ENCODE measurements at regions not wholly inside any gene's neighbourhood (a gene's known extent, or its start where the extent isn't known, plus 50 kb on each side); places are given as distances from the start of the nearest gene placed in this dataset.
A peak's percentile ranks its signal among the peaks of the same experiment; 100 is the strongest.
"Not testable (repeated sequence)": the region's sequence is repeated elsewhere in the genome, so short reads cannot be mapped to it uniquely, and the experiment has no call there.

- no peak for ATAC-seq
- no peaks in the 10 kb centered on the region for H3K36me3 ChIP-seq
- H3K9me3 ChIP-seq, result no peaks in the 10 kb centered on the region
- intact Hi-C loops (cut with DNase I), result no loop called here
- no peak overlapping the region for H3K27ac ChIP-seq
- H3K4me1 ChIP-seq, result no peaks in the 10 kb centered on the region
- DNase-seq, result no peak
- WGBS (ENCODE audit: insufficient coverage, low coverage, low lambda C conversion rate, missing lambda C conversion rate), result 81% methylated on average over 2 of the region's 2 CpGs
- H3K27me3 ChIP-seq, result no peaks in the 10 kb centered on the region
- no peak overlapping the region for H3K4me3 ChIP-seq
- no peak for TF ChIP-seq POLR2A (IDR thresholded peaks at IDR 0.05)
- TF ChIP-seq, protein P1, sequence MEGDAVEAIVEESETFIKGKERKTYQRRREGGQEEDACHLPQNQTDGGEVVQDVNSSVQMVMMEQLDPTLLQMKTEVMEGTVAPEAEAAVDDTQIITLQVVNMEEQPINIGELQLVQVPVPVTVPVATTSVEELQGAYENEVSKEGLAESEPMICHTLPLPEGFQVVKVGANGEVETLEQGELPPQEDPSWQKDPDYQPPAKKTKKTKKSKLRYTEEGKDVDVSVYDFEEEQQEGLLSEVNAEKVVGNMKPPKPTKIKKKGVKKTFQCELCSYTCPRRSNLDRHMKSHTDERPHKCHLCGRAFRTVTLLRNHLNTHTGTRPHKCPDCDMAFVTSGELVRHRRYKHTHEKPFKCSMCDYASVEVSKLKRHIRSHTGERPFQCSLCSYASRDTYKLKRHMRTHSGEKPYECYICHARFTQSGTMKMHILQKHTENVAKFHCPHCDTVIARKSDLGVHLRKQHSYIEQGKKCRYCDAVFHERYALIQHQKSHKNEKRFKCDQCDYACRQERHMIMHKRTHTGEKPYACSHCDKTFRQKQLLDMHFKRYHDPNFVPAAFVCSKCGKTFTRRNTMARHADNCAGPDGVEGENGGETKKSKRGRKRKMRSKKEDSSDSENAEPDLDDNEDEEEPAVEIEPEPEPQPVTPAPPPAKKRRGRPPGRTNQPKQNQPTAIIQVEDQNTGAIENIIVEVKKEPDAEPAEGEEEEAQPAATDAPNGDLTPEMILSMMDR (IDR thresholded peaks at IDR 0.05), result no peak
Measured at GRCh38 chr2:62603154-62603712, 97.2 kb upstream of the TMEM17 start.

- H3K9me3 ChIP-seq; H3K36me3 ChIP-seq; intact Hi-C loops (cut with DNase I); DNase-seq; H3K27me3 ChIP-seq; H3K4me3 ChIP-seq; ATAC-seq; H3K27ac ChIP-seq: not testable (repeated sequence)
- H3K4me1 ChIP-seq, result peaks cover 0 to 12% (median 3%) of the 10 kb centered on the region in 4 donors
- WGBS (ENCODE audit: insufficient coverage, low coverage, low lambda C conversion rate, missing lambda C conversion rate), result 74% methylated on average over 4 of the region's 6 CpGs
Measured at GRCh38 chr2:62599674-62600410, 93.8 kb upstream of the TMEM17 start.

GRCh38 chr2:62597323-62597722 lies 91.3 kb upstream of the TMEM17 start:
- 55% methylated on average over 3 of the region's 3 CpGs for WGBS (ENCODE audit: insufficient coverage, low coverage, low lambda C conversion rate, missing lambda C conversion rate)
- ATAC-seq, result peak in 1 of 4 donors; percentile 19

DNA sequence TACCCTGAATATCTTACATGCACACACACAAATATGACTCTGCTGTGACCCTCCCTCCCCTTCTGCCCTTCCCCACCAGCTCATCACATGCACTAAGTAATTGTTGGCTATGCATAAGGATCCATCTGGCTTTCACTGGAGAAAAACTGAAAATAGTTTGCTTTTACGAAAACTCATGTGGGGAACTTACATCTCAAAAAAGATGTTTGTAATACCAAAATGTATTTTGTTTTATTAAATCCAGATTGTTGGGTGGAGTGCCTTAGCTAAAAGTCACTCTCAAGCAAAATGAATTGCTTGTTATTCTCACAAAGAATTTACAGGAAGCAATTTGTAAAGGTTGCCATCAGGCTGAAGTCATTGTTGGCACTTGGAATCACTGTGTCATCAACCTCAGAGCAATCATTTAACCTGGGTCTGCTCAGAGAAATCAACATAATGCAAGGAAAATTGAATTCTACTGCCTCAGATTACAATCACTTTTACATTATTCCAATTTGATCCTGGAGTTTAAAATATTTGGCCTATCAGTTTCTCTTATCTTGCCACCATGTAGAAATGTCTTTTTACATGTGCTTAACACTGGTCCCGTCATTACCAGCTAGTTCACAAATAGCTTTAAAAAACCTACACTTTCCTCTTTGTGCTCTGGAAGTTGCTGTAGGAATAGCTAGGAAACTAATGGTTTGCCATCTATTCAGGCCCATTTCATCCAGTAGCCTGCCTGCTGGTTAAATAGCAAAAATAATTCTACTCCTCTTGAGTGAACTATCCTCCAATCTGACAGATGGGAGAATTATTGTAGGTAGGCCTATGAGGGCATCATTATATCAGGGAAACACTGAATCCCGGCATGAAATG lies 90.3 kb upstream of the TMEM17 start:
- Histone ChIP-seq H3K9me3 (no peaks in the 10 kb centered on the region), H3K27ac (peak overlapping the region; percentile 29 to 53 (median 51)), H3K4me3 (no peak overlapping the region), H3K4me1 (peaks cover 0 to 16% (median 6%) of the 10 kb centered on the region in 4 donors), H3K36me3 (no peaks in the 10 kb centered on the region), H3K27me3 (no peaks in the 10 kb centered on the region)
- ATAC-seq (peak; percentile 61 to 88 (median 78)), DNase-seq (no peak)
- intact Hi-C loops (cut with DNase I), result no loop called here
- WGBS (ENCODE audit: insufficient coverage, low coverage, low lambda C conversion rate, missing lambda C conversion rate), result 63% methylated on average over 3 of the region's 3 CpGs
- TF ChIP-seq, protein P1 (IDR thresholded peaks at IDR 0.05), result no peak
- no peak for TF ChIP-seq POLR2A (IDR thresholded peaks at IDR 0.05)

More at GRCh38 chr2:62597323-62597722, 91.3 kb upstream of the TMEM17 start:
- Histone ChIP-seq H3K9me3 (no peaks in the 10 kb centered on the region), H3K4me1 (peaks cover 0 to 16% (median 6%) of the 10 kb centered on the region in 4 donors), H3K36me3 (no peaks in the 10 kb centered on the region), H3K27ac (no peak overlapping the region), H3K4me3 (no peak overlapping the region), H3K27me3 (no peaks in the 10 kb centered on the region)
- intact Hi-C loops (cut with DNase I), result no loop called here
- no peak for DNase-seq
- TF ChIP-seq POLR2A (IDR thresholded peaks at IDR 0.05), result no peak
- TF ChIP-seq, protein P1 (IDR thresholded peaks at IDR 0.05), result no peak
